NCI-H748 treated with DMSO at 0.1 percent for 48 hours (cell line): ENCODE measurements at regions not wholly inside any gene's neighbourhood (a gene's known extent, or its start where the extent isn't known, plus 50 kb on each side); places are given as distances from the start of the nearest gene placed in this dataset.

Experiments
- DNase-seq: peaks from one replicate; lab custom pipeline; 2025; lab: John Stamatoyannopoulos, UW

DNA sequence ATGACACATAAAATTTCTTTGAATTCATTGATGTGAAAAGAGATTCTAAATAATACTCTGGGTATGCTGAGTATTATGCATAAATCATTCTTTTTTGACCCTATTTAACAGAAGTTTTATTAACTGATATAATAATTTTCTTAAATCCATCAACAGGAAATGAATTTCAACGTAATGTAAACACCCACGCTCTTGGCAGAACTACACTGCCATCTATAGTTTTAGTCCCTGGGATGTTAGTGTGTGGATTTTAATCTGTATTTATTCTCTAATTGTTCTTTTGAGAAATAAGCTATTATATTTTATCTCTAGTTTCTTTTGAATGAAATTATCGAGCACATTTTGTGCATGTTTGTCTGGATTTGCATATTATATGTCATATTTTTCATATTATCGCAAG lies 666.8 kb upstream of the NDST4 start:
- no peak for DNase-seq

DNA sequence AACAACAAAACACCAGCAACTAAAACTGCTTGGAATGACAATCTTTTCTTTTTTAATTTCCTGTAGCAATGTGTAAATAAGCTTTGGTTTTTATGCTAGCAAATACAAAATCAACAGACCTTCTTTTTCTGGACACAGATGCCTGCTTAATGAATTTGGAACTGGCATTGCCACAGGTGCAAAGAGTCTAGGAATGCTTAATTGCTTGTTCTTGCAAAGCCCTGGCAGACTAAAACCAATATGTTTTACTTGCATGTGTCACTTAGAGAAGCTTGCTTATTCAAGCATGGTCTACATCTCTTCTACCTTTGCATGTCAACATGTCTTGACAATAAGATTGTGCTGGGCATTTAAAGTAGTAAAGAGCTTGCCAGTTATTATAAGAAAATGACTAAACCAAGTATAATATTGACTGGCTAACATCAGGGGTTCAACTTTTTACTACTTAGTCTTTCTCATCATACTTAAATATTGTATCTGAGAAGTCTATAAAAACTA lies 656.7 kb upstream of the NDST4 start:
- no peak for DNase-seq

DNA sequence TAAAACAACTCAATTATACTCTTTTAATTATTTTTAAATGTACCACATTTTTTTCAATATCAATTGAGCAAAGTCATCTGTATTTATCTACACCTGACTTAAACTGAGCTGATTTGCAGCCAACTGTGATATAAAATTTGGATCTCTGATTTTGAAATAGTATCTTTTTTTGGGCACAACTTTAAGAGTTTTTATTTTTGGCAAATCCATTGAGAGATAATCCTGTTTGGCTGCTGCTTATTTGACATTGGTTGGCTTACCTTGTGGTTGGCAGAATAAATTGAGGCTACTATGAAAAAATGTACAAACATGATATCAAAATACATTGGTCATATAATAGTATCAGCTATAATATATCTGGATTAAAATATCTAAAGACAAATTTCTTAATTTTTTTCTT lies 656.0 kb upstream of the NDST4 start:
- no peak for DNase-seq

DNA sequence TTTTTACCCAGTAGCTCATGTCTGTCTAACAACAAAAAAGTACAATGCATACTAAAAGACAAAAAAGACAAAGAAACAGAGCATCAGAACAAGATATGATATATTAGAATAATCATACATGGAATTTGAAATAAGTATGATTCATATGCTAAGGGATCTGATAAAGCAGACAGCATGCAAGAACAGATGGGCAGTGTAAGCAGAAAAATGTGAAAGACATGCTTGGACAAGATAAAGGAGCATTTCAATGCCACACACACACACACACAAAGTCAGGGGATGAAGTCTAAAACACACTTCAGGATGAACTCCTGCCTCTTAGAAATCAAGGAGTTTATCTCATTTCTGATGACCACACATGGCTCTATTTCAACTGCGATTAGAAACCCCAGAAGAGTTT lies 649.6 kb upstream of the NDST4 start:
- no peak for DNase-seq

DNA sequence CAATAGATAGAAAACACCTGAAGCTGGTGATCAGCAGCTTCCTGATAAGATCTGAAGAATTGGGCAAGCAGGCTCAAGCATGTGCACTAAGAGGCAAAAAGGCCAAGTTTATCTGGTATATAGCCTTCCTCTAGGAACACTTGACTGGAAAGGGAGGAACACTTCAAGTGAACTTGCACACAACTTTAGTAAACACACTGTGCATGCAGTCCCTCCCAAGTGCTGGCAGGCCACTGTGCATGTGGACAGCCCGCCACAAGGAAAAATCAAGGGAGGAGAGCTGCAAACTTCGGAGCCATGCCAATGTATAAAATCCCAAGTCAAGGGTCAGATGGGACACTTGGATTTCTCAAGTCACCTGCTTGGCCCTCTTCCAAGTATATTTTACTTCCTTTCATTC lies 645.8 kb upstream of the NDST4 start:
- DNase-seq: no peak

DNA sequence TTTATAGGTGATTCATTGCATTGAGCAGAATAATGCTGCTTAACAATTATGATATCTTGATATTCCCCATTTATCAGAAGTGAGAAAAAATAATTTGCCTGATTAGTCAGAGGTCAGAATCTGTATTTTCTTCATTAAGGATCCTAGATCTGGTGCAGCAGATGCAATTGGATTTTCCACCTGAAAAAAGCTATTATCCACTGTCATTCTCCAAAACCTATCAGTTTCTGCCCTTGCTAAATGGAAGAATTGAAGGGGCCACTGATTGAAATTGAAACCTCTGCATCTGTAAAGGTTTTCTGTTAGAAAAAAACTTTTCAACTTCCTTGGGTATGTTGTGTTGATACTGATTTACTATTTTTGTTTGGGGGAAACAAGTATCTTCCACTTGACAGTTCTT lies 636.0 kb upstream of the NDST4 start:
- DNase-seq: no peak

DNA sequence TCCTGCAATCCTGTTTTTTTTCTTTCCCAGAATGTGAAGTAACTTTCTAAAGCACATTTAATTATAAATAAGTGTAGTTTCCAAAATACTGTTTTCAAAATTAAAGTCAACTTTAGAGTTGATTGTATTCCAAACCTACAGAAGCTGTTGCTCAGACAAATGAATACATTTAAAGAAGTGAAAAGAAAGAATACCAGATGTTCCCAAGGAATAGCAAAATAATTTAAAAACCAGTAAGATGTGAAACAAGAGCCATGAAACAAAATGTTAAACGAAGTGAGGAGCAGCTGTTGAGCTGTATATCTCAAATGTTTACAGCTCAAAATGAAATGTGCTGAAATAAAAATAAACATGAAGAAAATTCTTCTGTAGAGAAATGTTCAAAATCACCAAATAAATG lies 627.4 kb upstream of the NDST4 start:
- DNase-seq: no peak

DNA sequence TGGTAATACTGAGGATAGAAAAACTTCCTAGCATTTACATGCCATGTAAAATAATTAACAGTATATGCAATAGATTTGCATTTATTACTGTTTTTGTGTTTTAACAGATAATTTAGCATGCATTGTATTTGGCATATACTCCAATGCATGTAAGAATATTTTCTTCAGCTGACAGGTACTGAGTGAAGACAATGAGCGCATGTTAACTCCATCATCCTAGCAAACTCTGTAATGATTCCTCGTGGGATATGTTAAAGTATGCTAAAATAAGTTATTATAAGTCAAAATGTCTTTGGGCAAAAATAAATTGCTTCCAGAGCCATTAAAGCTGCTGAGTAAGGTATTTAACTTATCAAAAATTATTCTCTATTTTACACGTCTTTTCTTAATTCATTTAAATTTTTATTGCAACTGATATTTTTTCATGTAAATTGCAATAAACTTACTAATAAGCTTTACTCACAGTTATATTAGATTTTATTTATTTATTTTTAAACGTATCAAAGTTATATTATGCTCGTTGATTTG lies 616.4 kb upstream of the NDST4 start:
- no peak for DNase-seq

DNA sequence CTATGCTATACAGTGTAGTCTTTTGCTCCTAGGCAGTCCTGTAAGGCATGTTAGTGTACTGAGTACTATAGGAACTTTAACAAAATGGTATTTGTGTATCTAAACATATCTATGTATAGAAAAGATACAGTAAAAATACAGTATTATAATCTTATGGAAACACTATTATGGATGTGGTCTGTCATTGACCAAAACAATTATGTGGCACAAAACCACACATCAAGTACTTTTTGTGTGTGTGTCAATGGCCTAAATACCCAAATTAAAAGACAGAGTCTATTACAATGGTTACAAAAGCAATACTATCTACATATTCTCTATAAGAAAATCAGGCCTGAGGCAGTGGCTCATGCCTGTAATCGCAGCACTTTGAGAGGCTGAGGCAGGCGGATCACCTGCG lies 610.2 kb upstream of the NDST4 start:
- DNase-seq: no peak

DNA sequence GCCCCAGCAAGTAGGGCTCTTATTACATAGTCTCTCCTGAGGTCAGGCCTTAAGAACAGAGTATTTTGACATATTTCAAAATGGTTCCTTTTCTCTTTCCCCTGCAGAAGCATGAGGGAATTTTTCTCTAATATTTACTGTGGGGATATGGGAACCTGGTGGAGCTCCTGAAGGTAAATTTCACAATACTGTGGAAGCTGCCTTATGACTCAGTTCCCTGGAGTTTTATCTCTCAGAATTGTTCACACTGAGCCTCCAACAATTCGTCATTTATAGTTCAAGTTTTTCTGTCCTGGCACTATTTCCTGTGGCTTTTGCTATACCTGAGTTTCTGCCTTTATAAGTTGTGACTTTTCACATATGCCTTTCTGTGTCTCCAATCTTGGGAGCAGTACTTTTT lies 607.2 kb upstream of the NDST4 start:
- no peak for DNase-seq

DNA sequence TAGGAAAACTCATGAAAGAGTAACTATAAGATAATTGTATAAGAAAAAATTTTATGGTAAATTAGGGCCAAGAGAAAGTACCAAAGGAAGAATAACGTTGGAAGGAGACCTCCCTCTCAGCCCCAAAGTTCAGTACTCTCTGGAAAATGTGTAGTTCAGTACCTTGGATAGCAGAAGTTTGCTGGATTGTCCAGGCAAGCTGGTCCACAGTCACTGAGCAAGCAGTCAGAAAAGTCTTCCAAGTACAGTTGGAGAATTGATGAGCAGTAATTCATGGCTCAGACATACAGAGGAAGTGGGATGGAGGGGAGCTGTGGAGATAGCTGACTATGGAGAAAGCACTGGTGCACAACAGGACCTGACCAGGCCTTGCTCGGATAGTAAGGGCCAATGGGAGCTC lies 598.2 kb upstream of the NDST4 start:
- DNase-seq: no peak

DNA sequence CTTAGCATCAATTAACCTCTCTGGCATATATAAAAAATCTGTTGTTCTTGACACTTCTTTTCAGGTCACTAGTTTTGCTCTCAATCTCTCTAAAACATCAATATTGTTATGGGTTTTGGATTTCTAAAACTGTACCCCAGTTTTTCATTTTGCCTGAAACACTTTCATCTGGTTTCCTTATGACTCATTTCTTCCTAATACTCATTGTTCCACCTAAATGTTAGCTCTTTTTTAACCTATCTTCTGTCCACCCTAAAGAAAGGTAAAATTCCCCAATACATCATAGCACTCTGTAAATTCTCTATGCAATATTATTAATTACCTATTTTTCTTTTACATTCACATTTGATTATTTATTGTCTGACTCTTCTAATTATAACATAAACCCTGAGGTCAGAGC lies 575.5 kb upstream of the NDST4 start:
- DNase-seq: no peak

DNA sequence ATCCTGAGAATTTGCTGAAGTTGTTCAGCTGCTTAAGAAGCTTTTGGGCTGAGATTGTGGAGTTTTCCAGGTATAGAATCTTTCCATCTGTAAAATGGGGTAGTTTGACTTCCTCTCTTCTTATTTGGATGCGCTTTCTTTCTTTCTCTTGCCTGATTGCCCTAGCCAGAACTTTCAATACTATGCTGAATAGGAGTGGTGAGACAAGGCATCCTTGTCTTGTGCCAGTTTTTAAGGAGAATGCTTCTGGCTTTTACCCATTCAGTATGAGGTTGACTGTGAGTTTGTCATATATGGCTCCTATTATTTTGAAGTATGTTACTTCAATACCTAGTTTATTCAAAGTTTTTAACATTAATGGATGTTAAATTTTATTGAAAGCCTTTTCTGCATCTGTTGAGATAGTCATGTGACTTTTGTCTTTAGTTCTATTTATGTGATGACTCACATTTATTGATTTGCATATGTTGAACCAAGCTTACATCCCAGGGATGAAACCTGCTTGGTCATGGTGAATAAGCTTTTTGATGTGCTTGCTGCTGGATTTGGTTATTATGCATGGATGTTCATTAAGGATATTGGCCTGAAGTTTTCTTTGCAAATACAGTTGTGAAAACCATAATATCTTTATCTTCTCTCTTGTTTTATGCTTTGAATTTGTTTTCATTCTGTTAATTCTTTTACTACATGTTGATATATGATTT lies 573.8 kb upstream of the NDST4 start:
- DNase-seq: no peak

DNA sequence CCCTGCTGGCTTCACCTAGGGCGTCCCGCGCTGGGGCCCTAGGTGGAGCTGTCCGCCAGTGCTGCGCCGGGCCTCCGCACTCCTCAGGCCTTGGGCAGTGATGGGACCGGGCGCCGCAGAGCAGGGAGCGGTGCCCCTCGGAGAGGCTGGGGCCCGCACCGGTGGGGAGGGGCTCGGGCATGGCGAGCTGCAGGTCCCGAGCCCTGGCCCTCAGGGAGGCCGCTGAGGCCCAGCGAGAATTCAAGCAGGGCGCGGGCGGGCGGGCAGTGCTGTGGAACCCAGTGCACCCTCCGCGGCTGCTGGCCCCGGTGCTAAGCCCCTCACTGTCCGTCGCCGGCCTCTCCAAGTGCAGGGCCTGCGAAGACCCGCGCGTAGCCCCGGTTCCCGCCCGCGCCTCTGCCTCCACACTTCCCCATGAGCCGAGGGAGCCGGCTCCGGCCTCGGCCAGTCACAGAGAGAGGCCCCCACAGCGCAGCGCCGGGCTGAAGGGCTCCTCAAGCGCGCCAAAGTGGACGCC lies 565.1 kb upstream of the NDST4 start:
- DNase-seq: no peak

DNA sequence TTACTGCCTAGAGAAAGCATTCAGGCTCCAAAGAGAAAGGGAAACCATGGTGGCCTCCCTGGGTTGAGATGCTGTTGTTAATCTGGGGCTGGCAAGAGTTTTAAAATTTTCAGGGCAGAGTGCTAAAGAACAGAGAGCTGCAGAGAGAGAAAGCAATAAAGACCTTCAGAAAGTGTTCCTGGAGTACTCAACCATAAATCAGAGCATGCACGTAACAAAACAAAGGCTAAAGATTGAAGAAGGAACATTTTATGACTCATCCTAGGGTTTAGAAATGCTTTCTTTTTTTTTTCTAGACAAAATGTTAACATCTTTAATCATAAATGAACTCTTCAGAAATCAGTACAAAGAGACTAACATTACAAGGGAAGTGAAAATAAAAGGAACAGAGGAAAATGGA lies 562.3 kb upstream of the NDST4 start:
- no peak for DNase-seq

DNA sequence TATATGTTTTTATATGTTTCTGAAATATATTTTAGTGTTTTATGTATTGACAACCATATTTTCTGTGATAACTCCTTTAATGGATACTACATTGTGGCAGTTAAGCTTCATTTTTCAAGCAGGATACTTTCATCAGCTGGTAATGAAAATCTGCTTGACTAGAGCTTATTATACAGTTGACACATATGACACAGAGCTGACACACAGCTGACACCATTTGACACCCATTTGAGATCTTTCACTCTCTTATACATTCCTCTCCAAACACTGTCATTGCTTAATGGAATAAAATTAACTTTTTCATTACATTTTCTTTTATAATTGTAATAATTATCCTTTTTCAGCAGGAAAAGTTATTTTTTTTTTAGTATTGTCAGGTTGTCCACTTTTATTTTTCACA lies 561.1 kb upstream of the NDST4 start:
- DNase-seq: no peak

DNA sequence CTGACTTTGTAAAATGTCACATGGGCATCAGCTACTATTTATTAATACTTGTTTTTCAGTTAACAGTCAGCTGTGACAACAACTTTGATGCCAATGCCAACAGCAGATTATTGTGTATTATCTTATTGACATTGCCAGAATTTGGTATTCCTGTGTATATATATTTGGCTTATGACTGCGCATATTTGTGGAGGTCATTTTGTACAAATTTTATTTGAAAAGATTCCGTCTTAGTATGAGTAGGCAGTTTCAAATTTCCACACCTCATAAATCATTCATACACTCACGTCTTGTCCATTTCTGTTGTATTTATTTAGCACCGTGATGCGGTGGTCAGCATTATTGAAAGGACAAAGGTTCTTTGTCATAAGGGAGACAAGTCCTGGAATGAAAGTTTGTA lies 558.2 kb upstream of the NDST4 start:
- peak; percentile 1 for DNase-seq

DNA sequence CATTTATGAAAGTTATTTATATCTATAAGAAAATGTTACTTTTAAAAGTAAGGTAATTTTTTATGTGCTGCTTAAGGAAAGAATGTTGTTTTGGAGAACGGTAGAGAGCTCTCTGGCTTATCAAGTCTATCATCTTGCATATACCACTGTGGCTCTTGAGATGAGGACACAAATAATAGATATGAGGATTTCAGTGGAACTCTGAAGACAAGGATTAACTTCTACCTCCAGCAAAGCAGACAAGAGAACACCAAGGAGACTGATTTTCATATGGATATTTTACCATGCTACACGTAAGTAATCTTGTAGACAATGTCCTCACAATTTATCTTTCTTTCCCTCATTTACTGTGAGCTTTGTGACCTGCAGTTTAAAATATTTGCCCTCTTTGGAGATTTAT lies 557.5 kb upstream of the NDST4 start:
- DNase-seq: no peak

DNA sequence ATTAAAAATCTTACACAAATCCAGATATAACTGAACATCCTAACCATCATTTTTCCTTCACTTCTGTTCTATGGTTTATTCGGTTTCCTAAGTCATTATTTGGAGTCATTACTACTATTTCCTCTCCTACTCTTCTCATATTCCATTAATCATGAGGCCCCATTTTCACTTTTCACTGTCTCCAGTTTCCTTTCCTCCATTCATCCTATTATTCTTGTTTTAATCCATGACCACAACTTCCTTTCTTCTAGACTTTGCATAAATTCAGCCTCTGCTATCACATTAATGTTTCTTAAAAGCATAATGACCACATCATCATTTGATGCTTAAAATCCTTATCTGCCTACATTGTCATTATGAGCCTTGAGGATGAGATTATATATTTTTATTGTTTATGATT lies 555.0 kb upstream of the NDST4 start:
- DNase-seq: no peak

DNA sequence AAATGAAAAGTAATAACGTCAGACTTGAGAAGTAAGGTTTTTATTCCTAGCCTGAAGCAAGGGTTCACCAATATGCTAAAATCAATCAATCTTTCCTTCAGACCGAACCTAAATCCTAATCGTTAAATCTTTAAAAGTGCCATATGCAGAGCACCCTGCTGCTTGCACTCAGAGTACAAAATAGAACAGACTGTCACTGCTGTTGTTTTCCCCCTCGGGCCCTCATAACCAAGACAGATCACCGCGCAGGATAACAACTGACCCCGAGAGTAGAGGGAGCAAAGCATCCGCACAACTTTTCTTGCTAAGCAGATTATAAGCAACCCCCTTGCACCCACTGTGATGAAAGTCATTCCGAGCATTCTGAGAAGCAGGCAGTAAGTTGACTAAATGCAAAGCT lies 550.9 kb upstream of the NDST4 start:
- DNase-seq: no peak

DNA sequence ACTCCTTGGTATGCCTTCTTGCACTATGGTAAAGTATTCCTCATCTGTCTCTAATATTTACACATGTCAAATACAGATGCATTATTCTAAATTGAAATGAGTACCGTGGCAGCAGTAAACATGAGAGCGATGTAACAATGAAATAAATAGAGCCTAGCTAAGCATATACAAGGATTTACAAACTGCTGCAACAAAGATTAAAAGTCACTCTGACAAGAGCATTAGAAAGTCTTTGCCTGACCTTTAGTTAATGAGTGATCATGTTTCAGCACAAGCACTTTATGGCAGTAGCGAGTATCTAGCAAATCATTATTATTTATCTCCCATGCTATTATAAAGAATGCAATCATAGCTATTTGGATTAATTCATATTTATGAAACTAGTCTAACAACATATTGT lies 547.0 kb upstream of the NDST4 start:
- no peak for DNase-seq

DNA sequence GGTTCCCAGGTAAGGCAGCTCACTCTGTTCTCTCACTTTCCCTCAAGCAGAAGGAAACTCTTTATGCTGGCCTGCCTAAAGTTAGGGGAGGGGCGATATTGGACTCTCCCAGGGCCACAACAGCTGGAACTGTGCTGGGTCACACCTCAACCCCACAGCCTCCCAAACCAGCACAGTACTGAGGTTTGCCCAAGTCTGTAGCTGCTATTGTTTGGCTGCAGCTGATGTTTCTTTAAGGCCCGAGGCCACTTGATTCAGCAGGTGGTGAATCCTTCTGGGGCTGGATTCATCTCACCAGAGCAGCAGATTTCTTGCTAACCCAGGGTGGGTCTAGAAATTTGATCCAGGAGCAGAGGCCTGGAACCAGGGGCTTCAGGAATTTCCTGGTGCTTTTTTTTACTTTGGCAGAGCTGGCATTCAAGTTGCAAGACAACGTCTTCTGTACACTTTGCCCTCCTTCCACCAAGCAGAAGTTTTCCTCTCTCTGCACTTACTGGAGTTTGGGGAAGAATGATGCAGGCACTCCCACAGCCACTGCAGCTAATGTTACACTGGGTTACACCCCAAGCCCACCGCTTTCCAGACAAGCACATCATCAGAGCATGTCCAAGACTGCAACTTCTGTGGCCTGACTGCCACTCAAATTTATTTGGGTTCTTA lies 544.7 kb upstream of the NDST4 start:
- DNase-seq: no peak

DNA sequence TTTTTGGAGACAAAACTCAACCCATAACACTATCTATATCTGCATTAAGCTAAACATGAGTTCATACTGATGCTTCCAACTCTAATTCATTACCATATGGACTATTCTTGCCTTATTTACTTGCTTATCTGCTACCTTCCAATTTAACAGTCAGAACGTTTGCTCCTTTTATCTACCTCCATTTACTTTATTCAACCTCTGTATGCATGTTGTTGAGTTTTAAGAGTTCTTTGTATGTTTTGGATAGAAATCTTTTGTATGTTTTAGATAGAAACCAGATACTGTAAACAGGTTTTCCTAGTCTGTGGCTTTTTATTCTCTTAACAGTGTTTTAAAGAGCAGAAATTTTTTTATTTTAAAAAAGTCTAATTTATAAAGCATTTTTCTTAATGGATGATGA lies 542.2 kb upstream of the NDST4 start:
- no peak for DNase-seq

DNA sequence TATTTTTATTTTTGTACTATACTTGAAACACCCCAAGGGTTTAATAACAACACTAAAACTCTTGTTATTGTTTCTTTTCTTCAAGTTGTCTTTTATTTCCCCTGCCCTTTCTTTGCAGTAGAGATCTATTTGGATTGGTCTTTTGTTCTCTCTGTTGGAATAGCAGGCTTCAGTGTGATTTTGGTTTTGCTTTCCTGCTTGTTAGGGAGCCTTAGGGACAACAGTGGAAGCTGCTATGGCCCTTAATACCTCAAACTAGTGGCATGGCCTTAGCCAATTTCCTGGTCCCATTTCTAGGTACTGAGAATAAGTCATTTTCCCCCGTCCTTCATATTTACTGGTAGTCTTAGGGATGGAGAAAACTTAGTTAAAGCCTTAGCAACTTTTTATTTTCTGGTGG lies 535.4 kb upstream of the NDST4 start:
- no peak for DNase-seq
